ENCODE measurements at regions not wholly inside any gene's neighbourhood (a gene's known extent, or its start where the extent isn't known, plus 50 kb on each side); places are given as distances from the start of the nearest gene placed in this dataset.

- DNase-seq (ENCODE audit: low spot score) = no peak
Observed at GRCh38 chr11:42490506-42490905, 821.3 kb upstream of the API5 start.

- no peak for DNase-seq (ENCODE audit: low spot score)
Observed at GRCh38 chr11:42494459-42494858, 817.3 kb upstream of the API5 start.

GRCh38 chr11:42498971-42499370 is 812.8 kb upstream of the API5 start:
- no peak for DNase-seq (ENCODE audit: low spot score)

GRCh38 chr11:42502151-42502550 is 809.6 kb upstream of the API5 start:
- DNase-seq (ENCODE audit: low spot score) = no peak

DNA sequence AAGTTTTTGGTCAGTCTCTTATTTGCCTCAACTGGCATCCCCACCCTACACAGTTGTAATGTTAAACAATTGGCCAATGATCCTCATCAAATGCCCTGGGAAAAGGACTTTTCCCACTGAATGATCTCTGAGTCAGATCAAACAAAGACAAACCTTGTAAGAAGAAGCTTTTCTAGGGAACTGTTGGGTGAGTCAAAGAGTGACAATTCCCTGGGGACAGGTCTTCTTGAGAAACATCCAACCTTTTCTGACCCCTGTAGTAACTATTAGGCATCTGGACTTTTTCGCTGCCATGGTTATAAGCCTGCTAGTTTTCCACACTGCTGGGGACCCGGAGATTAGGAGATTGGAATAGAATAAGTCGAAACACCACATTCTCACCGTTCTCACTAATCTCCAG is 789.8 kb upstream of the API5 start:
- no peak for DNase-seq (ENCODE audit: low spot score)

DNA sequence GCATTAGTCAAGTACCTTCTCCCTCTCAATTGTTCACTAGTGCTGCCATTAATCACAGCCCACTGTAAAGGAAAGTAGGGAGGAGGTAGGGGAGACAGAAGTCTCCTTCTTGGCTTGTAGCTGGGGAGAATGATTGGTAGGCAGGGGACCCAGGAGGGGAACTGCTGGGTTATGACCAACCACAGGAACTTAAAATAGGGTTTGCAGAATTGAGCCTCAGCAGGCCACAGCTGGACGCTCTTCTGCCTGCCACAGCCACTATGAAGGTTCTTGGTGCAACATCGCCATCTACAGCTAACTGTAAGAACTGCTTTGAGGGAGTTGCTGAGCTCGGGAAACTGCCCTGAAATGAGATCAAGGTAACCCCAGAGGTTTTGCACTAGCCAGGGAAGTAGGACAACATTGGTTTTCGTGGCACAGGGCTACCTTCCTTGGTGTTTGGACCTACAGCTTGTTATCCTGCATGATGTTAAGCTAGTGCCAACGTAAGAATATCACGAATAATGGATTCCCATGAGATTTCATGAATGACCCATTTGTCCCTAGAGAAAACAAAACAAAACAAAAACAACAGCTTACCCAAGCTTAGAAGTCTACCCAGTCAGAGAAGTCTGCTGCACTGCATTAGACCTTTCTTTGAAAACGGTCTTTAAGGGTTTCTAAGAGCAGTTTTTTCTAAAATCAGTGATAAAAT is 787.1 kb upstream of the API5 start:
- peak; percentile 26 for DNase-seq (ENCODE audit: low spot score)

DNA sequence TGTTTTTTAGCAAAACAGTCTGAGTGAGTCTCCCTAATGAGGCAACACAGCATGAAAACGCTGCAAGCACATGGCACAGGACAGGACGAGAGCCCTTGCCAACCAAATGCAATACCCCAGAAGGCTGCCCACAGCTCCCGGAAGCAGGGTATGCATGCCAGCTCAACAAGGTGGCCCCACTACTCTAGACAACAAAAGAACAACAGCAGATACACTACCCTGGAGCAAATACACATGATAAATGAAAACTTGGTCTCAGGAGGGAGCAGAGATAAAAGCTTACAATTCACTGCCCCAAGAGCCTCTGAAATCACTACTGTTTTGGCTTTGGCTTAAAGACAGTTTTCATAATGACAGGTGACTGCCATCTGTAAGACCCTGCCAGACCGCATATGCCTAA is 785.4 kb upstream of the API5 start:
- no peak for DNase-seq (ENCODE audit: low spot score)

DNA sequence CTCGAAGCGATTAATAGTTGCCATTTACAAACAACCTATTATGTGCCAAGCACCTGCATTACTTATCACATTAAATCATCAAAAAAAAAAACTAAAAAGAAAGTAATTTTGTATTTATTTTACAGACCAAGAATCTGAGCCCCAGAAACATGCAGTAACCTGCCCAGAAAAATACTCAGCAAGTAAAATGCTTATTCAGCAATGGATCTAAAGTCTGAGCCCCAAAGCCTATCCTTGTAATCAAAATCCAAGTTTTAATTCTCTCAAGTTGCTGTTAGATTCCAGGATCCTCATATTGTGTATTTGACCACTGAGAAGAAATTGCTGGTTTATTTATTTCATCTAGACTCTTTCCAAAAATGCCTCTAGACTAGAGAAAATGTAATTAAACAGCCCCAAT is 783.3 kb upstream of the API5 start:
- no peak for DNase-seq (ENCODE audit: low spot score)

DNA sequence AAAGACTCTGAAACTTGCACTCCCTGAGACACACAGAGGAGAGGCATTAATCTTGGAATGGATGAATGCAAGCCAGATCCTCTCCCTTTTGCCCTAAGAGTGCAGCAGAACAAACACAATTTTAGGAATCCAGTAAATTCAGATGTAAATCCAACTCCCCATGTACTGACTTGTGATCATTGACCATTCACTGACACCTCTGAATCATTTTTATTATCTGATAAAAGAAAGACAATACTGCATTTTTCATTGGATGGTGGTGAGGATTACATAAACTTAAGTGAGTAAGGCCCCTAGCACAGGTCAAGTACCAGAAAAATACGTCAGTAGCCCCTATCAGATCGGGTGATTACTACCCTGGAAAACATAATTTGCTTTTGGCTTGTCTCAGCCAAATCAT is 782.9 kb upstream of the API5 start:
- DNase-seq (ENCODE audit: low spot score) = no peak

DNA sequence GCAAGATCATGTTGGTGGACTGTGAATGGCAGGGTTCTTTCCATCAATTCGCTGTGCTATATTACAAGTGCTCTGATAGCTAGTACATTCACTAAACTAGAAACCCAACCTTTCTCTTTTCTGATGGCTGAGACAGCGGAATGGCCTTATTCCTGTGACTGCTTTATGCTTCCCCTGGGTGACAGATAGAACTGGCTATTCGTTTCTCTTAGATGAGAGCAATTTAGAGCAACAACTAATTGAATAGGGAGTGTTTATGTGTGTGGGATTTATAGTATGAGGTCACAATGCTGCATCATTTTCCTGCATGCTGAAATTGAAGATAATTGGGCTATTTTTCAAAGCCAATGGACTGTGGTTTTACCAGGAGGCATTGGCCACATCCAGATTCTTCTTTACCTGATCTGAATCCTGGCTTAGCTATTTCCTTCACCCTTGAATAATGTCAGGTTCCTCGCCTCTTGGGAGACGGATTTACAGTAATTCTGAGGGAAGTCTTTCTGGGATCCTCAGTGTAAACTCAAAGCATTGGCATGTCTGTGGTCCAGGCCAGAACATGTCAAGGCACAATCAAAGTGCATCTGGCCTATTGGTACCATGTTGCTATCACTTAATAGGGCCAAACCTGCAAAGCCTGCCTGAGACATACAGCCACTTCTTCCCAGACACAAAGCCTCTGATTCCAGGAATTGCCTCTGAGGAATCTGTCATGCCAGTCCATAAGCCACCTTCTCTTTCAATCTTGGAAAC is 775.0 kb upstream of the API5 start:
- DNase-seq (ENCODE audit: low spot score) = no peak

DNA sequence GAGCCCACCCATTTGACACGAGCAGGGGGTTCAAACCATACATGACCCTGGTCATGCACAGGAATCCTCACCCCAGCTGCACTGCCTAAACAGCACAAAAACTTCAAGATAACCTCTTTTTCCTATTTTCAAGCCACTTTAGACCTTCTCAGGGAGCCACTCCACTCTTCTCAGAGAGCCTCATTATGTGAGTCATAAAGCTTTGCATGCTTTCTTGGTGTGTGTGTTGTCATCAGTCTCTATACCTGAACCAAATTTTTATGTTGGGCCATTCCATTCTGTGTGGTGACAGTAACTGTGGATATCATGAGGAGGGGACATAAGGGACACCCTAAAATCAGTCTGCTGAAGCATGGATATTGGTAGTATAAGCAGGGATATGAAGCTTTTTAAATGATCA is 769.5 kb upstream of the API5 start:
- no peak for DNase-seq (ENCODE audit: low spot score)

GRCh38 chr11:42543844-42544419 is 767.9 kb upstream of the API5 start:
- DNase-seq (ENCODE audit: low spot score) = no peak

GRCh38 chr11:42544726-42545125 is 767.1 kb upstream of the API5 start:
- DNase-seq (ENCODE audit: low spot score) = no peak

DNA sequence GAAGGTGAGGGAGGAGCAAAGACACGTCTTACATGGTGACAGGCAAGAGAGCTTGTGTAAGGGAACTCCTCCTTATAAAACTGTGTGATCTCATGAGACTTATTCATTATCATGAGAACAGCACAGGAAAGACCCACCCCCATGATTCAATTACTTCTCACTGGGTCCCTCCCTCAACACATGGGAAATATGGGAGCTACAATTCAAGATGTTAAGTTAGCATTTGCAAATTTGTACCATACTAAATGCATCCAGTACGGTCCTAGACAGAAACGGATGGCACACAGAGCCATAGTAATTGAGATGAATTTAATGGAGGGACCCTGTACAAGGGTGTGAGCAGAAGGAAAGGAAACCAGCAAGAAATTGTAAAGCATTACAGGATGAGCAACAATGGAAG is 765.8 kb upstream of the API5 start:
- no peak for DNase-seq (ENCODE audit: low spot score)

GRCh38 chr11:42552786-42553185 is 759.0 kb upstream of the API5 start:
- no peak for DNase-seq (ENCODE audit: low spot score)

- no peak for DNase-seq (ENCODE audit: low spot score)
Observed at GRCh38 chr11:42555190-42555589, 756.6 kb upstream of the API5 start.

DNA sequence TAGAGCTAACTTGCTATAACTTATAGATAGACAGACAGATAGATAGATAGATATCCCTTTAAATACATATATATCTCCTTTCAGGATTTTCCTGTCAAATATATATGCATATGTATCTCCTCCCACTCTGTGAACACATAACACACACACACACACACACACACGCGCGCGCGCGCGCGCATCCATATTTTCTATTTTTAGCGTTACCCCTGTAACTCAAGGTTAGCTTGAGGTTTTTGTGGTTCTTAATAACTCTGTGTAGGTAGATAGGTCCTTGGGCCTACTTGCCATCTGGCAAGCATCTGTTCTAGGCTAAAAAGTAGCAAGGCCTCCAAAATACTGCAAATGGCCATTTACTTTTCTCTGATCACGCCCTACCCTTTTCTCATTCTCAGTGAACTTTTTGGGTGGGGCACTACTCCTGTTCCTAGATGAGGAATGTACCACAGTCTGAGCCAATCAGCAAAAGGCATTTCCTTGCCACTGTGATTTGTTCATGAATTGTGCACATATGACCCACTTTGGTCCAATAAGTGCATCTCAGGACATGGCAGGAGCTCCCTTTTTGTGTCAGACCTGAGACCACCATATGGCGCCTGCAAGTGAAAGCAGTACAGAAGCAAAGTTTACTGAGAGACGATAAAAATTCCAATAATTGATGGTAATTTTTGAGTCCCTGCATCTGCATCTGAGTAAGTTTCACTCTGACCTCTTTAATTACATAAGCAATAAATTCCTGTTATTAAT is 740.5 kb upstream of the API5 start:
- no peak for DNase-seq (ENCODE audit: low spot score)

DNA sequence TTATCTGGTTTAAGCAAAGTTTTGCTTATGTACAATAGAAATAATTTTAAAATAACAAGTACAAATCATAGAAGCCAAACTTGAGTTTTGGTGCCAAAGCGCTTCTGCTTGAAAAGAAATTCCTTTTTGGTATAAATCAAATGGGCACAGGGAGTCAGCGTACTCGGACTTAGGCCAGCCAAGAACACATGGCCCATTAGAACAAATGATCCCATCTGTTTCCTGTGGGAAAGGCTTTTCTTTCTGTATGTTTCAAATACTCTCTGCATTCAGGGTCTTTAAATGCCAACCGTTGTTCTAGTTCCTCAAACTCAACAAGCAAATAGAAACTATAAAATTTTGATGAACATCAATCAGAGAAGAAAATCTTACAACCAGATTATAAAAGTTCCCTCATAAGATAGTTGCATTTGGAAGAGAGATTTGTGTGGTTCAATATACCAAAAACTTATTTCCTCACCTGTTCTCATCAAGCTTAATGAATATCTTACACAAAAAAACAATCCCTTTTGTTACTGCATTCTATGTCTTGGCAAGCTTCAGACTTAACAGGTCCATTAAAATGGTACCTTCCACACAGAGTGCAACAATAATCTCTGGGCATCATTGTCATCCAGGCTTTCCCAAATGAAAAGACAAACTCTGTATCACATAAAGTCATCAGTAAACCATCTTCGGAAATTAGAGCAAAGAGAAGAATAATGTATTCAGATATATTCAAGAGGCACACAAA is 739.8 kb upstream of the API5 start:
- no peak for DNase-seq (ENCODE audit: low spot score)

DNA sequence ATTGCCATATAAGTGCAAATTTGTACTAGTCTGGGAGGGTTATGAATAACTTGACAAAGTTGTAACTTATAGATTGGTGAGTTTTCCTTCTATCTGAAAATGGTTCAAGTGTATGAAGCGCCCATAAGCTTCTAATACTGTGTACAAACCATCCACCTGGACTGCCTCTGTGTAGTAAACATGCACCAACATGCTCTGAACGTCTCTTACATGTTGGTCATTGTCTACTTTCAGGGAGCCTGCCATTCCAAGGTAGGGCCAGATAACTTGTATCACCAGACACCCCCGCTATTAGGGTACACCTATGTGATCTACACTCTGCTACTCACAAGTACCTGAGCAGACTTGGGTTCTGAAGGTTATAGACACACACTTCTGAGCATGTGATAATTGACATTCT is 735.5 kb upstream of the API5 start:
- DNase-seq (ENCODE audit: low spot score) = no peak

GRCh38 chr11:42589286-42589685 is 722.5 kb upstream of the API5 start:
- DNase-seq (ENCODE audit: low spot score) = no peak

DNA sequence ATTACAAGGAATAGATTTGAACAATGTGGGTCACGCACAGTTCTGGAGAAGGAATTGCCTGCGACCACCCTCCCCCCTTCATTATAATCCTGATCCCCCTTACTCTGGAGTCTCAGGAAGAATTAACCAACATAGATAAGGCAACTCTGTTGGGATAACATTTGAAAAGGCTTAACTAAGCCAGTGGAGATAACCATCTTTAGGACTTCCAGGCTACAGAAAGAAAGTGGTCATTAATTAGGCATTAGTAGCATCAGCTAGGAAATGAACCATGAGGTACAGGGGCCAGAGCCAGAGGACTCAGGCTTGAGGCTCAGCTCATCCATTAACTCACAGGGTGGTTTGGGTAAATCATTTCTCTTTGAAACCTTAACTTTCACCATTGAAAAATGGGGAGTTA is 720.0 kb upstream of the API5 start:
- no peak for DNase-seq (ENCODE audit: low spot score)

DNA sequence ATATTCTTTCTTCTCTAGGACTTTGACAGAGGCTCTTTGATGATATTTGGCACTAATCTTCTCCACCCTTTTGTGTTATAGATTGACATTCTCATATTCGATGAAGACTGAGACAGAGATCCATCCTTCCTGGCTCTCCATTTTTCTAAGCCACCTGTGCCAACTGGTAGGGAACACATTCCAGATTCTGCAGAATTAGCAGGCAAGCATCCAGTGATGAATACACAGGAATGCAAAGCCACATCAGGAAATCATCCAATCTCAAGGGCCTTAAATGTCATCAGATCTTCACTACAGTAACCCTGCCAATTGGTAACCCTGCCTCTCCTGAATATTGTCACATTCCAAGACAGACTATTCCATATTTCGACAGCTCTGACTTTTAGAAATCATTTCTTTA is 718.4 kb upstream of the API5 start:
- no peak for DNase-seq (ENCODE audit: low spot score)
